ENCODE measurements at regions not wholly inside any gene's neighbourhood (a gene's known extent, or its start where the extent isn't known, plus 50 kb on each side); places are given as distances from the start of the nearest gene placed in this dataset.

GRCh38 chr10:78349911-78350663 lies 316.4 kb downstream of the RPS24 start:
- no peak for TF ChIP-seq CEBPB (IDR thresholded peaks at IDR 0.05)
- no peak for TF ChIP-seq RAD21 (IDR thresholded peaks at IDR 0.05; ENCODE audit: low read depth)
- no peak for TF ChIP-seq EGR1 (IDR thresholded peaks at IDR 0.05)
- TF ChIP-seq TCF12 (IDR thresholded peaks at IDR 0.05; ENCODE audit: low read depth) = no peak
- no peak for TF ChIP-seq TAF1 (IDR thresholded peaks at IDR 0.05; ENCODE audit: low read depth)
- no peak for TF ChIP-seq ZBTB7A (IDR thresholded peaks at IDR 0.05; ENCODE audit: low read depth)
- no peak for TF ChIP-seq EP300 (IDR thresholded peaks at IDR 0.05; ENCODE audit: borderline replicate concordance)
- no peak for TF ChIP-seq MAX (IDR thresholded peaks at IDR 0.05)
- TF ChIP-seq YY1 (IDR thresholded peaks at IDR 0.05; ENCODE audit: low read depth) = no peak
- no peak for TF ChIP-seq TEAD4 (IDR thresholded peaks at IDR 0.05)
- TF ChIP-seq NFIC (IDR thresholded peaks at IDR 0.05) = no peak
- TF ChIP-seq USF1 (IDR thresholded peaks at IDR 0.05) = no peak
- no peak for TF ChIP-seq REST (IDR thresholded peaks at IDR 0.05; ENCODE audit: low read depth)
- no peak for TF ChIP-seq CREB1 (IDR thresholded peaks at IDR 0.05; ENCODE audit: low read depth)
- no peak for TF ChIP-seq FOXM1 (IDR thresholded peaks at IDR 0.05; ENCODE audit: borderline replicate concordance, low read depth)

GRCh38 chr10:78351283-78351682 lies 317.6 kb downstream of the RPS24 start:
- TF ChIP-seq ZBTB7A (IDR thresholded peaks at IDR 0.05; ENCODE audit: low read depth) (no peak), FOXM1 (IDR thresholded peaks at IDR 0.05; ENCODE audit: borderline replicate concordance, low read depth) (no peak), REST (IDR thresholded peaks at IDR 0.05; ENCODE audit: low read depth) (no peak), TEAD4 (IDR thresholded peaks at IDR 0.05) (no peak), CREB1 (IDR thresholded peaks at IDR 0.05; ENCODE audit: low read depth) (no peak), EGR1 (IDR thresholded peaks at IDR 0.05) (no peak), TAF1 (IDR thresholded peaks at IDR 0.05; ENCODE audit: low read depth) (no peak), YY1 (IDR thresholded peaks at IDR 0.05; ENCODE audit: low read depth) (no peak), MAX (IDR thresholded peaks at IDR 0.05) (no peak), USF1 (IDR thresholded peaks at IDR 0.05) (no peak), RAD21 (IDR thresholded peaks at IDR 0.05; ENCODE audit: low read depth) (no peak), NFIC (IDR thresholded peaks at IDR 0.05) (no peak), EP300 (IDR thresholded peaks at IDR 0.05; ENCODE audit: borderline replicate concordance) (no peak), CEBPB (IDR thresholded peaks at IDR 0.05) (no peak), TCF12 (IDR thresholded peaks at IDR 0.05; ENCODE audit: low read depth) (no peak)

GRCh38 chr10:78351809-78352208 lies 318.1 kb downstream of the RPS24 start:
- TF ChIP-seq YY1 (IDR thresholded peaks at IDR 0.05; ENCODE audit: low read depth) = no peak
- TF ChIP-seq CREB1 (IDR thresholded peaks at IDR 0.05; ENCODE audit: low read depth) = no peak
- TF ChIP-seq RAD21 (IDR thresholded peaks at IDR 0.05; ENCODE audit: low read depth) = no peak
- no peak for TF ChIP-seq EGR1 (IDR thresholded peaks at IDR 0.05)
- TF ChIP-seq NFIC (IDR thresholded peaks at IDR 0.05) = no peak
- TF ChIP-seq REST (IDR thresholded peaks at IDR 0.05; ENCODE audit: low read depth) = no peak
- TF ChIP-seq EP300 (IDR thresholded peaks at IDR 0.05; ENCODE audit: borderline replicate concordance) = no peak
- TF ChIP-seq TCF12 (IDR thresholded peaks at IDR 0.05; ENCODE audit: low read depth) = no peak
- TF ChIP-seq TAF1 (IDR thresholded peaks at IDR 0.05; ENCODE audit: low read depth) = no peak
- no peak for TF ChIP-seq CEBPB (IDR thresholded peaks at IDR 0.05)
- no peak for TF ChIP-seq TEAD4 (IDR thresholded peaks at IDR 0.05)
- no peak for TF ChIP-seq ZBTB7A (IDR thresholded peaks at IDR 0.05; ENCODE audit: low read depth)
- no peak for TF ChIP-seq USF1 (IDR thresholded peaks at IDR 0.05)
- no peak for TF ChIP-seq MAX (IDR thresholded peaks at IDR 0.05)
- no peak for TF ChIP-seq FOXM1 (IDR thresholded peaks at IDR 0.05; ENCODE audit: borderline replicate concordance, low read depth)

Measured in Ishikawa (cell line).